Mucosa of descending colon (tissue), 3 donors: ENCODE measurements at regions not wholly inside any gene's neighbourhood (a gene's known extent, or its start where the extent isn't known, plus 50 kb on each side); places are given as distances from the start of the nearest gene placed in this dataset.
A peak's percentile ranks its signal among the peaks of the same experiment; 100 is the strongest.
"Not testable (repeated sequence)": the region's sequence is repeated elsewhere in the genome, so short reads cannot be mapped to it uniquely, and the experiment has no call there.

ENCODE experiments used
- ATAC-seq: fragments of 200-7000 bp; cut with Tn5 transposase; one replicate; pipeline ENCODE4 v1.9.1; 2020; ENCODE audit warnings: mild to moderate bottlenecking, moderate library complexity
- DNase-seq, 3 donors: peaks; one replicate each; pipeline ENCODE4 v3.0.0-alpha.2; 2020
- H3K36me3 ChIP-seq: fragments of 200-600 bp; one replicate; pipeline ENCODE4 v1.8.0; 2021; ENCODE audit warnings: low read depth, mild to moderate bottlenecking
- H3K4me1 ChIP-seq: fragments of 200-600 bp; one replicate; pipeline ENCODE4 v1.8.0; 2021; ENCODE audit warnings: low read depth, mild to moderate bottlenecking
- H3K4me3 ChIP-seq: fragments of 200-600 bp; one replicate; pipeline ENCODE4 v1.8.0; 2021; ENCODE audit warnings: mild to moderate bottlenecking
- H3K9me3 ChIP-seq: fragments of 200-600 bp; one replicate; pipeline ENCODE4 v1.8.0; 2021; ENCODE audit warnings: mild to moderate bottlenecking
- intact Hi-C, 2 donors: fragments of 100-400 bp; cut with DNase I in 1 of 2; cut with micrococcal nuclease in 1 of 2; formaldehyde crosslinking; loops; one replicate each; pipeline versions ENCODE4 v1.11.0 to v1.11.1; 2022; cut with DNase I, micrococcal nuclease
- donor health status: DM: no; HTN: no; CAD: no; lungs with moderate emphysema.
- donor health status: DM: no; HTN: no; CAD: no.
- donor health status: DM: no; HTN: yes; CAD: no.

DNA sequence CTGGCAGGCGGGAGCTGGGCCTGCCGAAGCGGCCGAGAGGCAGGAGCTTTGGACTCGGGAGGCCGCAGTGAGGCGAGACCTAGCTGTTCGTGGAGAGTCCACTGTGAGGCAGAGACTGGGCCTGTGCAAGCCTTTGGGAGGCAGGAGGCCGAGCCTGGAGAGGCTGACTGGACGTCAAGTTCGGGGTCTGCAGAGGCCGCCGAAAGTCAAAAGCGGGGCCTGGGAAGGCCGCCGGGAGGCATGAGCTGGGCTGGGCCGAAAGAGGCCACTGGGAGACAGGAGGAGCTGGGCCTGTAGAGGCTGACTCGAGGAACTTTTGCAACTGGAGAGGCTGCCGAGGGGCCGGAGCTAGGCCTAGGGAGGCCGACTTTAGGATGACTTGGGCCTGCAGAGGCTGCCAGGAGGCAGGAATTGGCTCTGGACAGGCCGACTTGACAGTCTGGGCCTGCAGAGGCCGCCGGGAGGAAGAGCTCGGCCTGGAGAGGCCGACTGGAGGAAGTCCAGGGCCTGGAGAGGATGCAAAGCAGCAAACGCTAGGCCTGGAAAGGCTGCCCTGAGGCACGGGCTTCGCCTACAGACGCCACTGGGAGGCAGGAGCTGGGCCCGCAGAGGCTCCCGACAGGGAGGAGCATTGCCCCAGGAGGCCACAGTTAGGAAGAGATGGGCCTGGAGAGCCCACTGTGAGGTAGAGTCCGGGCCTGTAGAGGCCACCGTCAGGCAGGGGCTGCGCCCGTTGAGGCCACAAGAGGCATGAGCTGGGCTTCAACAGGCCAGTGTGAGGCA is 304.0 kb downstream of the ZNF479 start:
- ATAC-seq, H3K4me3 ChIP-seq, H3K4me1 ChIP-seq, intact Hi-C loops, H3K36me3 ChIP-seq, DNase-seq: not testable (repeated sequence)
- peaks cover 41% of the 10 kb centered on the region for H3K9me3 ChIP-seq

DNA sequence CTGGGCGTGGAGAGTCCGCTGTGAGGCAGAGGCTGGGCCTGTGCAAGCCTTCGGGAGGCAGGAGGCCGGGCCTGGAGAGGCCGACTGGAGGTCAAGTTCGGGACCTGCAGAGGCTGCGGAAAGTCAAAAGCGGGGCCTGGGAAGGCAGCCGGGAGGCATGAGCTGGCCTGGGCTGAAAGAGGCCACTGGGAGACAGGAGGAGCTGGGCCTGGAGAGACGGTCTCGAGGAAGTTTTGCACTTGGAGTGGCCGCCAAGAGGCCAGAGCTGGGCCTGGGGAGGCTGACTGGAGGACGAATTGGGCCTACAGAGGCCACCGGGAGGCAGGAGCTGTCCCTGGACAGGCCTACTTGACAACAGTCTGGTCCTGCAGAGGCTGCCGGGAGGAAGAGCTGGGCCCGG is 304.7 kb downstream of the ZNF479 start:
- ATAC-seq, H3K36me3 ChIP-seq, DNase-seq, H3K4me3 ChIP-seq, H3K4me1 ChIP-seq, intact Hi-C loops: not testable (repeated sequence)
- peaks cover 41% of the 10 kb centered on the region for H3K9me3 ChIP-seq

DNA sequence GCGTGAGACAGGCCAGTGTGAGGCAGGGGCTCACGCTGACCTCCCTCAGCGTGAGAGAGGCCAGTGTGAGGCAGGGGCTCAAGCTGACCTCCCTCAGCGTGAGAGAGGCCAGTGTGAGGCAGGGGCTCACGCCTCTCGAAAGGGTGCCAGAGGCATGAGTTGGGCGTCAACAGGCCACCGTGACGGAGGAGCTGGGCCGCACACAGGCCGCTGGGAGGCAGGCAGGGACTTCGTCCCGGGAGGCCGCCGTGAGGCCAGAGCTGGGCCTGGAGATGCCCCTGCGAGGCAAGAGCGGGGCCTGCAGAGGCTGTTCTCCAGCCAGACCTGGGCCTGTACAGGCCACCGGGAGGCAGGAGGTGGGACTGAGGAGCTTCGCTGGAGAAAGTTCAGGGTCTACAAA is 305.7 kb downstream of the ZNF479 start:
- H3K36me3 ChIP-seq, H3K4me3 ChIP-seq, intact Hi-C loops, H3K4me1 ChIP-seq, DNase-seq, ATAC-seq: not testable (repeated sequence)
- peaks cover 38% of the 10 kb centered on the region for H3K9me3 ChIP-seq

DNA sequence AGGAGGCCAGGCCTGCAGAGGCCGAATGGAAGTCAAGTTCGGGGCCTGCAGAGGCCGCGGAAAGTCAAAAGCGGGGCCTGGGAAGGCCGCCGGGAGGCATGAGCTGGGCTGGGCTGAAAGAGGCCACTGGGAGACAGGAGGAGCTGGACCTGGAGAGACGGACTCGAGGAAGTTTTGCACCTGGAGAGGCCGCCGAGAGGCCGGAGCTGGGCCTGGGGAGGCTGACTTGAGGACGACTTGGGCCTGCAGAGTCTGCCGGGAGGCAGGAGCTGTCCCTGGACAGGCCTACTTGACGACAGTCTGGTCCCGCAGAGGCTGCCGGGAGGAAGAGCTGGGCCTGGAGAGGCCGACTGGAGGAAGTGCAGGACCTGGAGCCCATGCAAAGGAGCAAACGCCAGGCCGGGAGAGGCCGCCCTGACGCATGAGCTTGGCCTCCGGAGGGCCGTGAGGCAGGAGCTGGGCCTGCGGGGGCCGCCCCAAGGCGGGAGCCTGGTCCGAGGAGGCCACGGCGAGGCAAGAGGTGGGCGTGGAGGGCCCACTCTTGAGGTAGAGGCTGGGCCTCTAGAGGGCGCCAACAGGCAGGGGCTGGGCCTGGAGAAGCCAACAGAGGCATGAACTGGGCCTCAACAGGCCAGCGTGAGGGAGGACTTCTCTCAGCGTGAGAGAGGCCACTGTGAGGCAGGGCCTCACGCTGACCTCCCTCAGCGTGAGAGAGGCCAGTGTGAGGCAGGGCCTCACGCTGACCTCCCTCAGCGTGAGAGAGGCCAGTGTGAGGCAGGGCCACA is 306.3 kb downstream of the ZNF479 start:
- H3K9me3 ChIP-seq: peaks cover 38% of the 10 kb centered on the region
- intact Hi-C loops, ATAC-seq, DNase-seq, H3K4me1 ChIP-seq, H3K4me3 ChIP-seq, H3K36me3 ChIP-seq: not testable (repeated sequence)

DNA sequence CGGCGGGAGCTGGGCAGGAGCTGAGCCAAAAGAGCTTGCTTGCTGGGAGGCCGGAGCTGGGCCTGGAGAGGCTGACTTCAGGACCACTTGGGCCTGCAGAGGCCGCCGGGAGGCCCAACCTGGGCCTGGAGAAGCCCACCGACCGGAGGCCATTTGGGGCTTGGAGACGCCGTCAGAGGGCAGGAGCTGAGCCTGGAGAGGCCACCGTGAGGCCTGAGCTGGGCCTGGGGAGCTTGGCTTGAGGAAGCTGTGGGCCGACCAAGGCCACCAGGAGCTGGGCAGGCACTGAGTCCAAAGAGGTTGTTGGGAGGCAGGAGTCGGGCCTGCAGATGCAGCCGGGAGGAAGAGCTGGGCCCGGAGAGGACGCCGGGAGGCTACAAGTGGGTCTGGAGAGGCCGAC is 307.1 kb downstream of the ZNF479 start:
- ATAC-seq, intact Hi-C loops, H3K4me3 ChIP-seq, H3K4me1 ChIP-seq, H3K36me3 ChIP-seq: not testable (repeated sequence)
- peak in 1 of 3 donors; percentile 17 for DNase-seq
- peaks cover 38% of the 10 kb centered on the region for H3K9me3 ChIP-seq

DNA sequence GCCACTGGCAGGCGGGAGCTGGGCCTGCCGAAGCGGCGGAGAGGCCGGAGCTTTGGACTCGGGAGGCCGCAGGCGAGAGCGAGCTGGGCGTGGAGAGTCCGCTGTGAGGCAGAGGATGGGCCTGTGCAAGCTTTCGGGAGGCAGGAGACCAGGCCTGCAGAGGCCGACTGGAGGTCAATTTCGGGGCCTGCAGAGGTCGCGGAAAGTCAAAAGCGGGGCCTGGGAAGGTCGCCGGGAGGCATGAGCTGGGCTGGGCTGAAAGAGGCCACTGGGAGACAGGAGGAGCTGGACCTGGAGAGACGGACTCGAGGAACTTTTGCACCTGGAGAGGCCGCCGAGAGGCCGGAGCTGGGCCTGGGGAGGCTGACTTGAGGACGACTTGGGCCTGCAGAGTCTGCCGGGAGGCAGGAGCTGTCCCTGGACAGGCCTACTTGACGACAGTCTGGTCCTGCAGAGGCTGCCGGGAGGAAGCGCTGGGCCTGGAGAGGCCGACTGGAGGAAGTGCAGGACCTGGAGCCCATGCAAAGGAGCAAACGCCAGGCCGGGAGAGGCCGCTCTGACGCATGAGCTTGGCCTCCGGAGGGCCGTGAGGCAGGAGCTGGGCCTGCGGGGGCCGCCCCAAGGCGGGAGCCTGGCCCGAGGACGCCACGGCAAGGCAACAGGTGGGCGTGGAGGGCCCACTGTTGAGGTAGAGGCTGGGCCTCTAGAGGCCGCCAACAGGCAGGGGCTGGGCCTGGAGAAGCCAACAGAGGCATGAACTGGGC is 308.2 kb downstream of the ZNF479 start:
- intact Hi-C loops, ATAC-seq, H3K4me3 ChIP-seq, H3K4me1 ChIP-seq, H3K36me3 ChIP-seq: not testable (repeated sequence)
- peak in 1 of 3 donors; percentile 27 for DNase-seq
- H3K9me3 ChIP-seq: peaks cover 34% of the 10 kb centered on the region

DNA sequence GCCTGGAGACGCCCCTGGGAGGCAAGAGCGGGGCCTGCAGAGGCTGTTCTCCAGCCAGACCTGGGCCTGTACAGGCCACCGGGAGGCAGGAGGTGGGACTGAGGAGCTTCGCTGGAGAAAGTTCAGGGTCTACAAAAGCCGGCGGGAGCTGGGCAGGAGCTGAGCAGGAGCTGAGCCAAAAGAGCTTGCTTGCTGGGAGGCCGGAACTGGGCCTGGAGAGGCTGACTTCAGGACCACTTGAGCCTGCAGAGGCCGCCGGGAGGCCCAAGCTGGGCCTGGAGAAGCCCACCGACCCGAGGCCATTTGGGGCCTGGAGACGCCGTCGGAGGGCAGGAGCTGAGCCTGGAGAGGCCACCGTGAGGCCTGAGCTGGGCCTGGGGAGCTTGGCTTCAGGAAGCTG is 309.0 kb downstream of the ZNF479 start:
- intact Hi-C loops, H3K4me1 ChIP-seq, H3K36me3 ChIP-seq, ATAC-seq, H3K4me3 ChIP-seq: not testable (repeated sequence)
- H3K9me3 ChIP-seq: peaks cover 30% of the 10 kb centered on the region
- peak in 1 of 3 donors; percentile 8 for DNase-seq

DNA sequence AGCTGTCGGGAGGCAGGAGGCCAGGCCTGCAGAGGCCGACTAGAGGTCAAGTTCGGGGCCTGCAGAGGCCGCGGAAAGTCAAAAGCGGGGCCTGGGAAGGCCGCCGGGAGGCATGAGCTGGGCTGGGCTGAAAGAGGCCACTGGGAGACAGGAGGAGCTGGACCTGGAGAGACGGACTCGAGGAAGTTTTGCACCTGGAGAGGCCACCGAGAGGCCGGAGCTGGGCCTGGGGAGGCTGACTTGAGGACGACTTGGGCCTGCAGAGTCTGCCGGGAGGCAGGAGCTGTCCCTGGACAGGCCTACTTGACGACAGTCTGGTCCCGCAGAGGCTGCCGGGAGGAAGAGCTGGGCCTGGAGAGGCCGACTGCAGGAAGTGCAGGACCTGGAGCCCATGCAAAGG is 310.1 kb downstream of the ZNF479 start:
- ATAC-seq, intact Hi-C loops, H3K4me3 ChIP-seq, H3K36me3 ChIP-seq, H3K4me1 ChIP-seq: not testable (repeated sequence)
- peaks cover 20% of the 10 kb centered on the region for H3K9me3 ChIP-seq
- peak in 1 of 3 donors; percentile 5 for DNase-seq

DNA sequence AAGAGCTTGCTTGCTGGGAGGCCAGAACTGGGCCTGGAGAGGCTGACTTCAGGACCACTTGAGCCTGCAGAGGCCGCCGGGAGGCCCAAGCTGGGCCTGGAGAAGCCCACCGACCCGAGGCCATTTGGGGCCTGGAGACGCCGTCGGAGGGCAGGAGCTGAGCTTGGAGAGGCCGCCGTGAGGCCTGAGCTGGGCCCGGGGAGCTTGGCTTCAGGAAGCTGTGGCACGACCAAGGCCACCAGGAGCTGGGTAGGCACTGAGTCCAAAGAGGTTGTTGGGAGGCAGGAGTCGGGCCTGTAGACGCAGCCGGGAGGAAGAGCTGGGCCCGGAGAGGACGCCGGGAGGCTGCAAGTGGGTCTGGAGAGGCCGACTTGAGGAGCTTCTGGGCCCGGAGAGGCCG is 310.7 kb downstream of the ZNF479 start:
- H3K36me3 ChIP-seq, ATAC-seq, H3K4me3 ChIP-seq, H3K4me1 ChIP-seq, intact Hi-C loops, DNase-seq: not testable (repeated sequence)
- peaks cover 16% of the 10 kb centered on the region for H3K9me3 ChIP-seq

DNA sequence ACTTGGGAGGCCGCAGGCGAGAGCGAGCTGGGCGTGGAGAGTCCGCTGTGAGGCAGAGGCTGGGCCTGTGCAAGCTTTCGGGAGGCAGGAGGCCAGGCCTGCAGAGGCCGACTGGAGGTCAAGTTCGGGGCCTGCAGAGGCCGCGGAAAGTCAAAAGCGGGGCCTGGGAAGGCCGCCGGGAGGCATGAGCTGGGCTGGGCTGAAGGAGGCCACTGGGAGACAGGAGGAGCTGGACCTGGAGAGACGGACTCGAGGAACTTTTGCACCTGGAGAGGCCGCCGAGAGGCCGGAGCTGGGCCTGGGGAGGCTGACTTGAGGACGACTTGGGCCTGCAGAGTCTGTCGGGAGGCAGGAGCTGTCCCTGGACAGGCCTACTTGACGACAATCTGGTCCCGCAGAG is 314.0 kb downstream of the ZNF479 start:
- DNase-seq, H3K36me3 ChIP-seq, H3K4me3 ChIP-seq, intact Hi-C loops, ATAC-seq, H3K9me3 ChIP-seq, H3K4me1 ChIP-seq: not testable (repeated sequence)

DNA sequence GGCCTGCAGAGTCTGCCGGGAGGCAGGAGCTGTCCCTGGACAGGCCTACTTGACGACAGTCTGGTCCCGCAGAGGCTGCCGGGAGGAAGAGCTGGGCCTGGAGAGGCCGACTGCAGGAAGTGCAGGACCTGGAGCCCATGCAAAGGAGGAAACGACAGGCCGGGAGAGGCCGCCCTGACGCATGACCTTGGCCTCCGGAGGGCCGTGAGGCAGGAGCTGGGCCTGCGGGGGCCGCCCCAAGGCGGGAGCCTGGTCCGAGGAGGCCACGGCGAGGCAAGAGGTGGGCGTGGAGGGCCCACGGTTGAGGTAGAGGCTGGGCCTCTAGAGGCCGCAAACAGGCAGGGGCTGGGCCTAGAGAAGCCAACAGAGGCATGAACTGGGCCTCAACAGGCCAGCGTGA is 317.3 kb downstream of the ZNF479 start:
- DNase-seq, H3K4me1 ChIP-seq, H3K4me3 ChIP-seq, intact Hi-C loops, H3K36me3 ChIP-seq, ATAC-seq: not testable (repeated sequence)
- H3K9me3 ChIP-seq: peaks cover 25% of the 10 kb centered on the region

DNA sequence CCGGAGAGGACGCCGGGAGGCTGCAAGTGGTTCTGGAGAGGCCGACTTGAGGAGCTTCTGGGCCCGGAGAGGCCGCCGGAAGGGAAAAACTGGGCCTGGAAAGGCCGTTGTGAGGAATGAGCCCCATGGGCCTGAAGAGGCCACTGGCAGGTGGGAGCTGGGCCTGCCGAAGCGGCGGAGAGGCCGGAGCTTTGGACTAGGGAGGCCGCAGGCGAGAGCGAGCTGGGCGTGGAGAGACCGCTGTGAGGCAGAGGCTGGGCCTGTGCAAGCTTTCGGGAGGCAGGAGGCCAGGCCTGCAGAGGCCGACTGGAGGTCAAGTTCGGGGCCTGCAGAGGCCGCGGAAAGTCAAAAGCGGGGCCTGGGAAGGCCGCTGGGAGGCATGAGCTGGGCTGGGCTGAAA is 317.8 kb downstream of the ZNF479 start:
- H3K9me3 ChIP-seq: peaks cover 30% of the 10 kb centered on the region
- ATAC-seq, intact Hi-C loops, H3K4me1 ChIP-seq, DNase-seq, H3K36me3 ChIP-seq, H3K4me3 ChIP-seq: not testable (repeated sequence)

DNA sequence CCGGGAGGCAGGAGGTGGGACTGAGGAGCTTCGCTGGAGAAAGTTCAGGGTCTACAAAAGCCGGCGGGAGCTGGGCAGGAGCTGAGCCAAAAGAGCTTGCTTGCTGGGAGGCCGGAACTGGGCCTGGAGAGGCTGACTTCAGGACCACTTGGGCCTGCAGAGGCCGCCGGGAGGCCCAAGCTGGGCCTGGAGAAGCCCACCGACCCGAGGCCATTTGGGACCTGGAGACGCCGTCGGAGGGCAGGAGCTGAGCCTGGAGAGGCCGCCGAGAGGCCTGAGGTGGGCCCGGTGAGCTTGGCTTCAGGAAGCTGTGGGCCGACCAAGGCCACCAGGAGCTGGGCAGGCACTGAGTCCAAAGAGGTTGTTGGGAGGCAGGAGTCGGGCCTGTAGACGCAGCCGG is 318.3 kb downstream of the ZNF479 start:
- H3K4me1 ChIP-seq, H3K36me3 ChIP-seq, intact Hi-C loops, H3K4me3 ChIP-seq, DNase-seq, ATAC-seq: not testable (repeated sequence)
- H3K9me3 ChIP-seq: peaks cover 34% of the 10 kb centered on the region
